ENCODE measurements at regions not wholly inside any gene's neighbourhood (a gene's known extent, or its start where the extent isn't known, plus 50 kb on each side); places are given as distances from the start of the nearest gene placed in this dataset.

DNA sequence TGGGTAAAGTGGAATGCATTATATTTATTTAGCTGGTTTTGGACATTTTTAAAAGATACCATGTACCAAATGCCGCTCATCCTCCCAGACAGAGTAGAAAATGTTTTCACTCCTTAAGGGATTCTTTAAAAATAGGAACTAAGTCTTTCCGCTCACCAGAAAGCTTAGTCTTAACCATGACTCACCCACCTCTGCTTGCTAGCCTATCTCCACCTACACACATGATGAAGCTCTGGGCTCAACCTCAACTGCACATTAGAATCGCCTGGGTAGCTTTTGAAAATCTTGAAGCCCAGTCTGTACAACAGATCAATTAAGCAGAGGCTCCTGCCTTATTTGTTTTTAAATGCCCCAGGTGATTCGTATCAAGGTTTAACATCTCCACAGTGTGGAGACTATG, 260.5 kb downstream of the NEDD1 start:
- TF ChIP-seq, protein P1, sequence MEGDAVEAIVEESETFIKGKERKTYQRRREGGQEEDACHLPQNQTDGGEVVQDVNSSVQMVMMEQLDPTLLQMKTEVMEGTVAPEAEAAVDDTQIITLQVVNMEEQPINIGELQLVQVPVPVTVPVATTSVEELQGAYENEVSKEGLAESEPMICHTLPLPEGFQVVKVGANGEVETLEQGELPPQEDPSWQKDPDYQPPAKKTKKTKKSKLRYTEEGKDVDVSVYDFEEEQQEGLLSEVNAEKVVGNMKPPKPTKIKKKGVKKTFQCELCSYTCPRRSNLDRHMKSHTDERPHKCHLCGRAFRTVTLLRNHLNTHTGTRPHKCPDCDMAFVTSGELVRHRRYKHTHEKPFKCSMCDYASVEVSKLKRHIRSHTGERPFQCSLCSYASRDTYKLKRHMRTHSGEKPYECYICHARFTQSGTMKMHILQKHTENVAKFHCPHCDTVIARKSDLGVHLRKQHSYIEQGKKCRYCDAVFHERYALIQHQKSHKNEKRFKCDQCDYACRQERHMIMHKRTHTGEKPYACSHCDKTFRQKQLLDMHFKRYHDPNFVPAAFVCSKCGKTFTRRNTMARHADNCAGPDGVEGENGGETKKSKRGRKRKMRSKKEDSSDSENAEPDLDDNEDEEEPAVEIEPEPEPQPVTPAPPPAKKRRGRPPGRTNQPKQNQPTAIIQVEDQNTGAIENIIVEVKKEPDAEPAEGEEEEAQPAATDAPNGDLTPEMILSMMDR (IDR thresholded peaks at IDR 0.05), result no peak
- TF ChIP-seq POLR2AphosphoS5 (IDR thresholded peaks at IDR 0.05; ENCODE audit: low read depth, low read length) (no peak), SIN3A (IDR thresholded peaks at IDR 0.05; ENCODE audit: borderline replicate concordance, insufficient read depth, low read depth, low read length) (no peak)

All from Panc1 (cell line).